ENCODE measurements at regions not wholly inside any gene's neighbourhood (a gene's known extent, or its start where the extent isn't known, plus 50 kb on each side); places are given as distances from the start of the nearest gene placed in this dataset.

DNA sequence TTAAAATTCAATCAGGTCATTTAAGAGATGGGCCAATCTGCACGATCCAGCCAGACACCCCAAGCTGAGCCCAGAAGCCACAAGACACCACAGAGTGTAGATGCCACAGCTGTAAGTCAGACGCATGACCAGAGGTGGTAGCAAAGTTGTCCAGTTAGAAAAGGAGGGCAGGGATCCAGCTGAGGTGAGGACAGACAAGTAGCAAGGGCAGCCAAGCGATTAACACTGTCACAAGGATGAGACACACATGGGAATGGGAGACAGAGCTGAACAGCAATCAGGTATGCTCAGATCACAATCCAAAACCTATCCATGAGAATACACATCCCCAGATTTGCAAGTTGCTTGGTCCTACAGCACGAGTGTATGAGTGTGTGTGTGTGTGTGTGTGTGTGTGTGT is 143.4 kb upstream of the STK17B start:
- no peaks in the 10 kb centered on the region for H3K79me1 ChIP-seq (ENCODE audit: insufficient read depth, low read depth, low read length, poor library complexity, severe bottlenecking)
- H3K9ac ChIP-seq (ENCODE audit: extremely low read depth, insufficient read length, low read length) = no peak overlapping the region
- no peak overlapping the region for H2BK20ac ChIP-seq (ENCODE audit: low read depth, low read length, poor library complexity, severe bottlenecking)
- no peak overlapping the region for H2BK15ac ChIP-seq (ENCODE audit: low read depth, low read length)
- no peak overlapping the region for H3K56ac ChIP-seq (ENCODE audit: insufficient read length, low read depth, low read length)
- H3K4me2 ChIP-seq (ENCODE audit: insufficient read depth, insufficient read length, low read length) = no peak overlapping the region
- peaks cover 2% of the 10 kb centered on the region for H4K20me1 ChIP-seq (ENCODE audit: control insufficient read depth, insufficient read depth, insufficient read length)
- Mint-ChIP-seq H3K9me3 (no peaks in the 10 kb centered on the region), H3K27ac (no peak overlapping the region; a peak in 2 of 7 replicates), H3K4me3 (no peak overlapping the region), H3K4me1 (peaks cover 0 to 7% of the 10 kb centered on the region in 2 experiments; a peak in 2 of 4 replicates), H3K36me3 (ENCODE audit: insufficient read depth in 1 of 3, low read depth in 3 of 3) (no peaks in the 10 kb centered on the region), H3K27me3 (ENCODE audit: low read depth) (no peaks in the 10 kb centered on the region)
- no peak overlapping the region for H3K23ac ChIP-seq (ENCODE audit: insufficient read length, low read depth, low read length)
- no peaks in the 10 kb centered on the region for H3K79me2 ChIP-seq (ENCODE audit: insufficient read depth, low read length)
- H3K27ac ChIP-seq (ENCODE audit: insufficient read length, low read depth, low read length) = no peak overlapping the region
- no peak overlapping the region for H2BK120ac ChIP-seq (ENCODE audit: low read depth, low read length, poor library complexity, severe bottlenecking)
- H4K8ac ChIP-seq (replicated peaks; ENCODE audit: insufficient read length, low read depth, low read length) = no peak overlapping the region
- no peak for DNase-seq
- H2AFZ ChIP-seq (ENCODE audit: low read length) = no peak overlapping the region
- H3T11ph ChIP-seq (ENCODE audit: low read length) = no peak overlapping the region
- no peak overlapping the region for H3K14ac ChIP-seq (ENCODE audit: insufficient read depth, low read length)
- no peak overlapping the region for H4K91ac ChIP-seq (ENCODE audit: insufficient read length, low read depth, low read length)
- no peak overlapping the region for H2AK5ac ChIP-seq (ENCODE audit: insufficient read length, low read length)
- no peak for TF ChIP-seq CTCF (conservative IDR thresholded peaks at IDR 0.05)
- no peak overlapping the region for H3K4ac ChIP-seq (ENCODE audit: low read depth, low read length)
- no peak overlapping the region for H4K5ac ChIP-seq (ENCODE audit: insufficient read length, low read depth, low read length)
- no CpG with 5 or more reads among the region's 4 CpGs for WGBS (ENCODE audit: extremely low coverage, insufficient read length, low lambda C conversion rate)
- no peak overlapping the region for H3K18ac ChIP-seq (ENCODE audit: insufficient read length, low read depth, low read length)
- no peak overlapping the region for H2BK12ac ChIP-seq (ENCODE audit: insufficient read length, low read depth, low read length)
- no peaks in the 10 kb centered on the region for H3K27me3 ChIP-seq (ENCODE audit: insufficient read depth, low read length)
- H2BK5ac ChIP-seq (ENCODE audit: insufficient read length, low read length) = no peak overlapping the region
- no peaks in the 10 kb centered on the region for H3K9me3 ChIP-seq (ENCODE audit: control insufficient read depth, low read depth, low read length)
- no peaks in the 10 kb centered on the region for H3K4me1 ChIP-seq (ENCODE audit: insufficient read depth, low read length)
- H3K23me2 ChIP-seq (ENCODE audit: insufficient read length, low read depth, low read length, poor library complexity, severe bottlenecking) = no peaks in the 10 kb centered on the region

Data from H9 (cell line).